GM12878 (cell line): ENCODE measurements at regions not wholly inside any gene's neighbourhood (a gene's known extent, or its start where the extent isn't known, plus 50 kb on each side); places are given as distances from the start of the nearest gene placed in this dataset.
"Not testable (repeated sequence)": the region's sequence is repeated elsewhere in the genome, so short reads cannot be mapped to it uniquely, and the experiment has no call there.

Experiments
- ATAC-seq: fragments of 200-7000 bp; cut with Tn5 transposase; 3 replicates; pipeline ENCODE4 v1.9.1; 2020; ENCODE audit warnings: mild to moderate bottlenecking, moderate library complexity
- BruUV-seq: library from RNA; stranded (reverse); fragments of 400-500 nt; replicated peaks from 2 replicates; lab custom pipeline; 2021; lab: Mats Ljungman, UMichigan
- CTCF ChIA-PET: fragments of 300-600 bp; sonication (Branson Sonifier 250); formaldehyde crosslinking; extraction: SDS; loops from one replicate; lab custom pipeline; 2021; ENCODE audit warnings: inconsistent platforms; lab: Yijun Ruan, JAX
- POLR2A ChIA-PET: fragments of 350-600 bp; formaldehyde crosslinking; extraction: SDS; loops from one replicate; lab custom pipeline; 2021; ENCODE audit warnings: inconsistent platforms; lab: Charles Lee
- RAD21 ChIA-PET: fragments of 300-600 bp; sonication (Branson Sonifier 250); formaldehyde crosslinking; loops from one replicate; lab custom pipeline; 2023; ENCODE audit warnings: antibody characterized with exemption; ENCODE audit not compliant: unreplicated experiment; lab: Charles Lee
- SMC1A ChIA-PET: fragments of 300-600 bp; sonication (Branson Sonifier 250); formaldehyde crosslinking; loops from one replicate; lab custom pipeline; 2023; ENCODE audit not compliant: unreplicated experiment, uncharacterized antibody; lab: Charles Lee
- DNase-seq: peaks from one replicate; pipeline ENCODE4 v3.0.0-alpha.2; 2011; ENCODE audit warnings: low read depth, low spot score
- FAIRE-seq: peaks from 3 replicates; lab custom pipeline; 2011; peaks lifted over from hg19 to GRCh38; lab: Jason Lieb, UNC
- H2AFZ ChIP-seq: 2 replicates; pipeline ENCODE4 v1.6.0; 2011; ENCODE audit warnings: low read depth, low read length, control low read depth; ENCODE audit not compliant: control insufficient read depth
- H3K27ac ChIP-seq: 2 replicates; pipeline ENCODE4 v1.5.1; 2011; ENCODE audit warnings: control low read depth; ENCODE audit not compliant: control insufficient read depth, insufficient read depth
- H3K27me3 ChIP-seq, 2 experiments: replicated peaks in 1 of 2; 2 replicates each; pipeline versions ENCODE4 v1.6.0 to v1.6.1; 2011; ENCODE audit warnings: low read length in 1 of 2; ENCODE audit not compliant: control insufficient read depth in 2 of 2, insufficient read depth in 2 of 2
- H3K36me3 ChIP-seq, 2 experiments: 2 replicates each; pipeline ENCODE4 v1.5.1; 2011; ENCODE audit warnings: low read length in 1 of 2; ENCODE audit not compliant: control insufficient read depth in 2 of 2, insufficient read depth in 2 of 2
- H3K4me1 ChIP-seq: 2 replicates; pipeline ENCODE4 v1.6.1; 2011; ENCODE audit warnings: mild to moderate bottlenecking, low read length, moderate library complexity, mixed read lengths; ENCODE audit not compliant: control insufficient read depth, insufficient read depth
- H3K4me2 ChIP-seq: 2 replicates; pipeline ENCODE4 v1.6.0; 2011; ENCODE audit warnings: control low read depth; ENCODE audit not compliant: control insufficient read depth, insufficient read depth
- H3K4me3 ChIP-seq: fragments of 200-600 bp; sonication (generic); 2 replicates; pipeline ENCODE4 v1.5.1; 2016
- H3K79me2 ChIP-seq: 2 replicates; pipeline ENCODE4 v1.6.0; 2011; ENCODE audit warnings: low read length; ENCODE audit not compliant: control insufficient read depth, insufficient read depth
- H3K9ac ChIP-seq: 2 replicates; pipeline ENCODE4 v1.8.0; 2011; ENCODE audit warnings: low read length, control low read depth, mixed read lengths; ENCODE audit not compliant: control insufficient read depth, insufficient read depth
- H3K9me3 ChIP-seq: replicated peaks from 3 replicates; pipeline ENCODE4 v1.5.1; 2011; ENCODE audit warnings: mild to moderate bottlenecking, low read length; ENCODE audit not compliant: control insufficient read depth, insufficient read depth
- H4K20me1 ChIP-seq: 2 replicates; pipeline ENCODE4 v1.6.0; 2011; ENCODE audit not compliant: control insufficient read depth, insufficient read depth
- ZZZ3 ChIP-seq: IDR thresholded peaks from 2 replicates; pipeline ENCODE4 v1.6.1; 2011; ENCODE audit warnings: low read depth; ENCODE audit not compliant: control insufficient read depth, insufficient read length
- WGBS: methylation state at CpG from one replicate; pipeline ENCODE4 v1.1.6; 2016; ENCODE audit warnings: low lambda C conversion rate; ENCODE audit not compliant: insufficient replicate concordance, insufficient coverage; ENCODE audit errors: missing lambda C conversion rate; 5-methylcytosine and 5-hydroxymethylcytosine counted together
- in situ Hi-C: fragments of 300-500 bp; cut with MboI; formaldehyde crosslinking; loops from 9 replicates; pipeline ENCODE4 v1.14.3; 2018; ENCODE audit warnings: mixed read lengths
- intact Hi-C: fragments of 100-400 bp; cut with micrococcal nuclease; formaldehyde crosslinking; loops from one replicate; pipeline ENCODE4 v1.14.2; 2022; ENCODE audit not compliant: unreplicated experiment
- TF ChIP-seq, protein P1 (sequence below): IDR thresholded peaks from 2 replicates; pipeline ENCODE4 v1.6.1; 2012; ENCODE audit warnings: low read depth, low read length, improper control_type of control experiment

DNA sequence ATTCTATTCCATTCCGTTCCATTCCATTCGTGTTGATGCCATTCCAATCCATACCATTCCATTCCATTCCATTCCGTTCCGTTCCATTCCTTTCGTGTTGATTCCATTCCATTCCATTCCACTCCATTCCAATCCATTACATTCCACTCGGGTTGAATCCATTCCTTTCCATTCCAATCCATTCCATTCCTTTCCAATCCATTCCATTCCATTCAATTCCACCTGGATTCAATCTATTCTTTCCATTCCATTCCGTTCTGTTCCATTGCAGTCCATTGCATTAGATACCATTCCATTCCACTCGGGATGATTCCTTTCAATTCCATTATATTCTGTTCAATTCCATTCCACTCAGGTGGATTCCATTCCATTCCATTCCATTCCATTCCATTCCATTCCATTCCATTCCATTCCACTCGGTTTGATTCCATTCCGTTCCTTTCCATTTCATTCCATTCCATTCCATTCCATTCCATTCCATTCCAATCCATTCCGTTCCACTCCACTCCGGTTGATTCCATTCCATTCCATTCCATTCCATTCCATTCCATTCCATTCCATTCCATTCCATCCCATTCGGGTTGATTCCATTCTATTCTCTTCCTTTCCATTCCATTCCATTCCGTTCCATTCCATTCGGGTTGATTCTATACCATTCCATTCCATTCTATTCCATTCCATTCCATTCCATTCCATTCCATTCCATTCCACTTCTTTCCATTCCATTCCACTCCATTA lies 134.1 kb downstream of the CWH43 start:
- RAD21 ChIA-PET, FAIRE-seq, CTCF ChIA-PET, H3K9ac ChIP-seq, DNase-seq, in situ Hi-C loops, POLR2A ChIA-PET, H3K27me3 ChIP-seq, H3K4me2 ChIP-seq, H3K79me2 ChIP-seq, H4K20me1 ChIP-seq, H3K36me3 ChIP-seq, intact Hi-C loops, H3K27ac ChIP-seq, SMC1A ChIA-PET, H2AFZ ChIP-seq, H3K9me3 ChIP-seq, BruUV-seq, H3K4me1 ChIP-seq, ATAC-seq, H3K4me3 ChIP-seq: not testable (repeated sequence)
- 29% methylated on average over 15 of the region's 15 CpGs for WGBS

- H3K4me2 ChIP-seq, H2AFZ ChIP-seq, H3K36me3 ChIP-seq, H3K79me2 ChIP-seq, POLR2A ChIA-PET, SMC1A ChIA-PET, H4K20me1 ChIP-seq, in situ Hi-C loops, H3K27ac ChIP-seq, H3K4me3 ChIP-seq, H3K4me1 ChIP-seq, FAIRE-seq, H3K9ac ChIP-seq, H3K9me3 ChIP-seq: not testable (repeated sequence)
- TF ChIP-seq, protein P1, sequence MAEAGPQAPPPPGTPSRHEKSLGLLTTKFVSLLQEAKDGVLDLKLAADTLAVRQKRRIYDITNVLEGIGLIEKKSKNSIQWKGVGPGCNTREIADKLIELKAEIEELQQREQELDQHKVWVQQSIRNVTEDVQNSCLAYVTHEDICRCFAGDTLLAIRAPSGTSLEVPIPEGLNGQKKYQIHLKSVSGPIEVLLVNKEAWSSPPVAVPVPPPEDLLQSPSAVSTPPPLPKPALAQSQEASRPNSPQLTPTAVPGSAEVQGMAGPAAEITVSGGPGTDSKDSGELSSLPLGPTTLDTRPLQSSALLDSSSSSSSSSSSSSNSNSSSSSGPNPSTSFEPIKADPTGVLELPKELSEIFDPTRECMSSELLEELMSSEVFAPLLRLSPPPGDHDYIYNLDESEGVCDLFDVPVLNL = 0 out of 2 replicates have a peak, but pooled peaks have one; percentile 11
- TF ChIP-seq ZZZ3 = peak; percentile 8
- TF ChIP-seq, all 136 proteins: peak for 2; not testable (repeated sequence) for 134
- CTCF ChIA-PET, H3K27me3 ChIP-seq, BruUV-seq, RAD21 ChIA-PET, DNase-seq, intact Hi-C loops, ATAC-seq: not testable (repeated sequence)
- 39% methylated on average over 10 of the region's 10 CpGs for WGBS
These were observed 134.7 kb downstream of the CWH43 start for GRCh38 chr4:49120804-49121203.

DNA sequence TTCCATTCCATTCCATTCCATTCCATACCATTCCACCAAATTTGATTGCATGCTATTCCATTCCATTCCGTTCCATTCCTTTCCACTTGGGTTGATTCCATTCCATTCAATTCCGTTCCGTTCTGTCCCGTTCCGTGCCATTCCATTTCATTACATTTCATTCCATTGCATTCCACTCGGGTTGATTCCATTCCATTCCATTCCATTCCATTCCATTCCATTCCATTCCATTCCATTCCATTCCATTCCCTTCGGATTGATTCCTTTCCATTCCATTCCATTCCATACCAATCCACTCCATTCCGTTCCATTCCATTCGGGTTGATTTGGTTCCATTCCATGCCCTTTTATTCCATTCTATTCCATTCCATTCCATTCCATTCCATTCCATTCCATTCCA lies 140.4 kb downstream of the CWH43 start:
- SMC1A ChIA-PET, FAIRE-seq, DNase-seq, in situ Hi-C loops, H3K4me2 ChIP-seq, ATAC-seq, H3K36me3 ChIP-seq, H3K79me2 ChIP-seq, H3K27me3 ChIP-seq, H2AFZ ChIP-seq, BruUV-seq, H3K9ac ChIP-seq, H4K20me1 ChIP-seq, H3K4me1 ChIP-seq, POLR2A ChIA-PET, CTCF ChIA-PET, H3K9me3 ChIP-seq, H3K27ac ChIP-seq, RAD21 ChIA-PET, intact Hi-C loops, H3K4me3 ChIP-seq: not testable (repeated sequence)
- 40% methylated on average over 2 of the region's 9 CpGs for WGBS
